Thyroid gland (tissue), 4 donors: ENCODE measurements at regions not wholly inside any gene's neighbourhood (a gene's known extent, or its start where the extent isn't known, plus 50 kb on each side); places are given as distances from the start of the nearest gene placed in this dataset.
A peak's percentile ranks its signal among the peaks of the same experiment; 100 is the strongest.

Source experiments
- CTCF ChIP-seq, 6 experiments: fragments of 200-600 bp in 3 of 6; fragments of 450-650 bp in 3 of 6; sonication (generic) in 3 of 6; IDR thresholded peaks; one replicate each; pipeline ENCODE4 v1.5.1; 2016 to 2019; ENCODE audit warnings: antibody characterized with exemption in 6 of 6, mild to moderate bottlenecking in 2 of 6, inconsistent platforms in 1 of 6, moderate library complexity in 1 of 6
- POLR2A ChIP-seq, 2 donors: fragments of 450-650 bp; IDR thresholded peaks; one replicate each; pipeline ENCODE4 v1.6.1; 2017; ENCODE audit warnings: antibody characterized with exemption in 2 of 2, mild to moderate bottlenecking in 2 of 2, moderate library complexity in 1 of 2

GRCh38 chr12:18861287-18861858 lies 123.5 kb downstream of the CAPZA3 start:
- TF ChIP-seq POLR2A (IDR thresholded peaks at IDR 0.05) (no peak), CTCF (IDR thresholded peaks at IDR 0.05) (peak; percentile 10 to 42 (median 26))
